ENCODE measurements at regions not wholly inside any gene's neighbourhood (a gene's known extent, or its start where the extent isn't known, plus 50 kb on each side); places are given as distances from the start of the nearest gene placed in this dataset.
"Not testable (repeated sequence)": the region's sequence is repeated elsewhere in the genome, so short reads cannot be mapped to it uniquely, and the experiment has no call there.

- no peak overlapping the region for H3K27ac ChIP-seq
- H3K4me3 ChIP-seq: no peak overlapping the region
- DNase-seq: no peak
Observed at GRCh38 chr3:20997183-20997582, 753.8 kb downstream of the ZNF385D start.

GRCh38 chr3:20990896-20991295 lies 760.1 kb downstream of the ZNF385D start:
- no peak for TF ChIP-seq CTCF (IDR thresholded peaks at IDR 0.05)
- TF ChIP-seq POLR2A (IDR thresholded peaks at IDR 0.05): no peak
- no peak for DNase-seq
- Histone ChIP-seq H3K27ac (no peak overlapping the region), H3K9me3 (no peaks in the 10 kb centered on the region), H3K36me3 (no peaks in the 10 kb centered on the region), H3K4me1 (no peaks in the 10 kb centered on the region), H3K27me3 (no peaks in the 10 kb centered on the region), H3K4me3 (no peak overlapping the region)

More at GRCh38 chr3:20997183-20997582, 753.8 kb downstream of the ZNF385D start:
- no peaks in the 10 kb centered on the region for H3K36me3 ChIP-seq
- no peaks in the 10 kb centered on the region for H3K9me3 ChIP-seq
- TF ChIP-seq POLR2A (IDR thresholded peaks at IDR 0.05): no peak
- TF ChIP-seq CTCF (IDR thresholded peaks at IDR 0.05): no peak
- H3K27me3 ChIP-seq: no peaks in the 10 kb centered on the region
- H3K4me1 ChIP-seq: no peaks in the 10 kb centered on the region

GRCh38 chr3:20989653-20990052 lies 761.4 kb downstream of the ZNF385D start:
- not testable (repeated sequence) for H3K27ac ChIP-seq, H3K36me3 ChIP-seq, DNase-seq

GRCh38 chr3:20984594-20985205 lies 766.3 kb downstream of the ZNF385D start:
- no peak for DNase-seq
- TF ChIP-seq POLR2A (IDR thresholded peaks at IDR 0.05) (no peak), CTCF (IDR thresholded peaks at IDR 0.05) (no peak)
- no peaks in the 10 kb centered on the region for H3K4me1 ChIP-seq
- no peaks in the 10 kb centered on the region for H3K36me3 ChIP-seq
- no peak overlapping the region for H3K4me3 ChIP-seq
- no peak overlapping the region for H3K27ac ChIP-seq
- no peaks in the 10 kb centered on the region for H3K9me3 ChIP-seq
- no peaks in the 10 kb centered on the region for H3K27me3 ChIP-seq

More at GRCh38 chr3:20989653-20990052, 761.4 kb downstream of the ZNF385D start:
- H3K27me3 ChIP-seq, H3K9me3 ChIP-seq, H3K4me1 ChIP-seq, H3K4me3 ChIP-seq: not testable (repeated sequence)

- Histone ChIP-seq H3K4me3 (no peak overlapping the region), H3K9me3 (no peaks in the 10 kb centered on the region), H3K27me3 (no peaks in the 10 kb centered on the region), H3K36me3 (no peaks in the 10 kb centered on the region), H3K27ac (no peak overlapping the region), H3K4me1 (no peaks in the 10 kb centered on the region)
- DNase-seq: no peak
- TF ChIP-seq POLR2A (IDR thresholded peaks at IDR 0.05) (no peak), CTCF (IDR thresholded peaks at IDR 0.05) (no peak)
Observed at GRCh38 chr3:20975188-20975651, 775.8 kb downstream of the ZNF385D start.

- no peak for DNase-seq
- Histone ChIP-seq H3K4me1 (no peaks in the 10 kb centered on the region), H3K27me3 (no peaks in the 10 kb centered on the region), H3K4me3 (no peak overlapping the region), H3K36me3 (no peaks in the 10 kb centered on the region), H3K9me3 (no peaks in the 10 kb centered on the region), H3K27ac (no peak overlapping the region)
- TF ChIP-seq POLR2A (IDR thresholded peaks at IDR 0.05): no peak
Observed at GRCh38 chr3:20974396-20974795, 776.6 kb downstream of the ZNF385D start.

GRCh38 chr3:20970807-20971206 lies 780.2 kb downstream of the ZNF385D start:
- not testable (repeated sequence) for H3K4me3 ChIP-seq, H3K27me3 ChIP-seq, DNase-seq, H3K36me3 ChIP-seq, H3K9me3 ChIP-seq, H3K27ac ChIP-seq, H3K4me1 ChIP-seq

- not testable (repeated sequence) for H3K4me3 ChIP-seq, H3K36me3 ChIP-seq, H3K4me1 ChIP-seq, H3K27me3 ChIP-seq, H3K27ac ChIP-seq, DNase-seq, H3K9me3 ChIP-seq
Observed at GRCh38 chr3:20967485-20967884, 781.5 kb upstream of the SGO1 start.

Data from Peyer's patch (tissue), 4 donors.